Endodermal cell (in vitro differentiated cells): ENCODE measurements at regions not wholly inside any gene's neighbourhood (a gene's known extent, or its start where the extent isn't known, plus 50 kb on each side); places are given as distances from the start of the nearest gene placed in this dataset.

ENCODE experiments used
- DNase-seq: peaks from one replicate; pipeline ENCODE4 v3.0.0-alpha.2; 2017
- H3K27ac ChIP-seq: 2 replicates; pipeline ENCODE4 v1.5.1; 2013; ENCODE audit warnings: mild to moderate bottlenecking, low read depth, low read length, moderate library complexity
- H3K27me3 ChIP-seq: 2 replicates; pipeline ENCODE4 v1.6.1; 2013; ENCODE audit warnings: mild to moderate bottlenecking, low read length, moderate library complexity; ENCODE audit not compliant: insufficient read depth, control insufficient read depth, poor library complexity, severe bottlenecking
- H3K36me3 ChIP-seq: 2 replicates; pipeline ENCODE4 v1.7.0; 2013; ENCODE audit warnings: mild to moderate bottlenecking, low read length, moderate library complexity; ENCODE audit not compliant: control insufficient read depth, insufficient read depth
- H3K4me1 ChIP-seq: one replicate; pipeline ENCODE4 v1.7.0; 2013; ENCODE audit warnings: low read length; ENCODE audit not compliant: control insufficient read depth, insufficient read depth
- H3K4me3 ChIP-seq: 2 replicates; pipeline ENCODE4 v1.5.1; 2013; ENCODE audit warnings: mild to moderate bottlenecking, low read length, moderate library complexity
- H3K9ac ChIP-seq: 2 replicates; pipeline ENCODE4 v1.6.1; 2013; ENCODE audit warnings: mild to moderate bottlenecking, low read length, moderate library complexity; ENCODE audit not compliant: poor library complexity, severe bottlenecking; ENCODE audit errors: extremely low read depth
- H3K9me3 ChIP-seq: 2 replicates; pipeline ENCODE4 v1.6.1; 2013; ENCODE audit warnings: mild to moderate bottlenecking, low read length, moderate library complexity; ENCODE audit not compliant: control insufficient read depth
- H3K27ac Mint-ChIP-seq: 2 replicates; pipeline ENCODE4 v1.8.0; 2020; ENCODE audit warnings: mixed read lengths
- H3K27me3 Mint-ChIP-seq: 2 replicates; pipeline ENCODE4 v1.8.0; 2021; ENCODE audit warnings: mild to moderate bottlenecking, mixed read lengths; ENCODE audit not compliant: insufficient read depth
- H3K36me3 Mint-ChIP-seq: 2 replicates; pipeline ENCODE4 v1.8.0; 2020; ENCODE audit warnings: low read depth, mixed read lengths
- H3K4me1 Mint-ChIP-seq: 2 replicates; pipeline ENCODE4 v1.8.0; 2020; ENCODE audit warnings: mixed read lengths
- H3K4me3 Mint-ChIP-seq: 2 replicates; pipeline ENCODE4 v1.8.0; 2020; ENCODE audit warnings: mild to moderate bottlenecking, moderate library complexity, mixed read lengths
- H3K9me3 Mint-ChIP-seq: 2 replicates; pipeline ENCODE4 v1.8.0; 2020; ENCODE audit warnings: mild to moderate bottlenecking, mixed read lengths
- CTCF ChIP-seq: fragments of 200-600 bp; sonication (generic); conservative IDR thresholded peaks from 2 replicates; pipeline ENCODE4 v1.5.0; 2021; ENCODE audit warnings: antibody characterized with exemption, mild to moderate bottlenecking
- WGBS, 2 experiments: methylation state at CpG; one replicate each; pipeline versions ENCODE4 v1.1.5 to v1.1.7; 2013; ENCODE audit warnings: missing lambda C conversion rate in 2 of 2, mixed read lengths in 1 of 2; ENCODE audit not compliant: insufficient coverage in 1 of 2, insufficient read length in 1 of 2; 5-methylcytosine and 5-hydroxymethylcytosine counted together

- H3K27ac ChIP-seq: peak overlapping the region; percentile 5
- no peak overlapping the region for H3K4me3 ChIP-seq
- WGBS, 2 experiments: 80% methylated on average over 6 to 14 of the region's 14 CpGs
- no peaks in the 10 kb centered on the region for H3K27me3 Mint-ChIP-seq
- H3K9ac ChIP-seq: peak overlapping the region; percentile 36
- peaks cover 24% of the 10 kb centered on the region for H3K9me3 ChIP-seq
- peaks cover 16% of the 10 kb centered on the region for H3K4me1 ChIP-seq
- peak; percentile 64 for TF ChIP-seq CTCF
- DNase-seq: peak; percentile 95
- H3K27ac Mint-ChIP-seq: peak overlapping the region; percentile 93
- H3K36me3 ChIP-seq: no peaks in the 10 kb centered on the region
- H3K4me1 Mint-ChIP-seq: peaks cover 29% of the 10 kb centered on the region
- H3K36me3 Mint-ChIP-seq: peaks cover 1% of the 10 kb centered on the region
- H3K4me3 Mint-ChIP-seq: no peak overlapping the region
- H3K27me3 ChIP-seq: no peaks in the 10 kb centered on the region
- H3K9me3 Mint-ChIP-seq: peaks cover 24% of the 10 kb centered on the region
Measured at GRCh38 chr21:39029900-39030884, 153.1 kb downstream of the PSMG1 start.

GRCh38 chr21:39029086-39029755 is 154.0 kb downstream of the PSMG1 start:
- Histone ChIP-seq H3K9me3 (peaks cover 30% of the 10 kb centered on the region), H3K9ac (no peak overlapping the region), H3K4me3 (no peak overlapping the region), H3K4me1 (peaks cover 16% of the 10 kb centered on the region), H3K27ac (peak overlapping the region; percentile 46), H3K27me3 (no peaks in the 10 kb centered on the region), H3K36me3 (no peaks in the 10 kb centered on the region)
- no peak overlapping the region for H3K4me3 Mint-ChIP-seq
- no peak for DNase-seq
- peaks cover 29% of the 10 kb centered on the region for H3K4me1 Mint-ChIP-seq
- peaks cover 1% of the 10 kb centered on the region for H3K36me3 Mint-ChIP-seq
- H3K9me3 Mint-ChIP-seq: peaks cover 26% of the 10 kb centered on the region
- no peak for TF ChIP-seq CTCF
- no peaks in the 10 kb centered on the region for H3K27me3 Mint-ChIP-seq
- H3K27ac Mint-ChIP-seq: peak overlapping the region; percentile 86
- 73 to 86% methylated on average over 5 to 7 of the region's 7 CpGs for WGBS, 2 experiments

- TF ChIP-seq CTCF: no peak
- no peak overlapping the region for H3K4me3 Mint-ChIP-seq
- H3K27me3 Mint-ChIP-seq: peaks cover 2% of the 10 kb centered on the region
- no peak overlapping the region for H3K4me3 ChIP-seq
- no peaks in the 10 kb centered on the region for H3K27me3 ChIP-seq
- H3K9me3 Mint-ChIP-seq: peaks cover 26% of the 10 kb centered on the region
- H3K4me1 ChIP-seq: peaks cover 15% of the 10 kb centered on the region
- no peak overlapping the region for H3K9ac ChIP-seq
- H3K36me3 Mint-ChIP-seq: peaks cover 1% of the 10 kb centered on the region
- peaks cover 30% of the 10 kb centered on the region for H3K9me3 ChIP-seq
- no peak for DNase-seq
- no peak overlapping the region for H3K27ac Mint-ChIP-seq
- peaks cover 23% of the 10 kb centered on the region for H3K4me1 Mint-ChIP-seq
- H3K27ac ChIP-seq: no peak overlapping the region
- H3K36me3 ChIP-seq: no peaks in the 10 kb centered on the region
- WGBS, 2 experiments: 75 to 85% methylated on average over 3 to 5 of the region's 5 CpGs
Measured at GRCh38 chr21:39025198-39025597, 158.1 kb downstream of the PSMG1 start.
